Osteocyte (in vitro differentiated cells): ENCODE measurements at regions not wholly inside any gene's neighbourhood (a gene's known extent, or its start where the extent isn't known, plus 50 kb on each side); places are given as distances from the start of the nearest gene placed in this dataset.

ENCODE experiments used
- DNase-seq: peaks from one replicate; pipeline ENCODE4 v3.0.0; 2021; ENCODE audit warnings: mixed read lengths; ENCODE audit not compliant: unreplicated experiment; ENCODE audit errors: extremely low spot score
- H3K27ac Mint-ChIP-seq: one replicate; pipeline ENCODE4 v1.8.0; 2021; ENCODE audit warnings: mild to moderate bottlenecking, mixed read lengths; ENCODE audit not compliant: unreplicated experiment
- H3K27me3 Mint-ChIP-seq: one replicate; pipeline ENCODE4 v1.8.0; 2021; ENCODE audit warnings: mixed read lengths; ENCODE audit not compliant: unreplicated experiment
- H3K36me3 Mint-ChIP-seq: one replicate; pipeline ENCODE4 v1.8.0; 2021; ENCODE audit warnings: mixed read lengths; ENCODE audit not compliant: unreplicated experiment
- H3K4me1 Mint-ChIP-seq: one replicate; pipeline ENCODE4 v1.8.0; 2021; ENCODE audit warnings: mixed read lengths; ENCODE audit not compliant: unreplicated experiment
- H3K4me3 Mint-ChIP-seq: one replicate; pipeline ENCODE4 v1.8.0; 2021; ENCODE audit warnings: mild to moderate bottlenecking, moderate library complexity, mixed read lengths; ENCODE audit not compliant: unreplicated experiment
- H3K9me3 Mint-ChIP-seq: one replicate; pipeline ENCODE4 v1.8.0; 2021; ENCODE audit warnings: mixed read lengths; ENCODE audit not compliant: unreplicated experiment
- CTCF ChIP-seq: fragments of 200-600 bp; sonication (generic); IDR thresholded peaks from 2 replicates; pipeline ENCODE4 v1.5.0; 2021; ENCODE audit warnings: antibody characterized with exemption, mild to moderate bottlenecking, moderate library complexity

GRCh38 chr2:111657351-111657975 is 226.5 kb downstream of the ANAPC1 start:
- peak; percentile 76 for DNase-seq
- no peaks in the 10 kb centered on the region for H3K27me3 Mint-ChIP-seq
- no peaks in the 10 kb centered on the region for H3K9me3 Mint-ChIP-seq
- no peak overlapping the region for H3K27ac Mint-ChIP-seq
- H3K4me1 Mint-ChIP-seq, result peaks cover 27% of the 10 kb centered on the region
- H3K36me3 Mint-ChIP-seq, result no peaks in the 10 kb centered on the region
- no peak for TF ChIP-seq CTCF
- no peak overlapping the region for H3K4me3 Mint-ChIP-seq

GRCh38 chr2:111659361-111660333 is 224.3 kb downstream of the ANAPC1 start:
- DNase-seq, result peak; percentile 75
- Mint-ChIP-seq H3K36me3 (no peaks in the 10 kb centered on the region), H3K9me3 (no peaks in the 10 kb centered on the region), H3K27ac (peak overlapping the region; percentile 92), H3K4me3 (no peak overlapping the region), H3K27me3 (no peaks in the 10 kb centered on the region), H3K4me1 (peaks cover 46% of the 10 kb centered on the region)
- TF ChIP-seq CTCF, result no peak

GRCh38 chr2:111660811-111661210 is 223.2 kb downstream of the ANAPC1 start:
- Mint-ChIP-seq H3K9me3 (no peaks in the 10 kb centered on the region), H3K27me3 (no peaks in the 10 kb centered on the region), H3K4me1 (peaks cover 46% of the 10 kb centered on the region), H3K36me3 (no peaks in the 10 kb centered on the region), H3K27ac (no peak overlapping the region), H3K4me3 (no peak overlapping the region)
- no peak for TF ChIP-seq CTCF
- no peak for DNase-seq

GRCh38 chr2:111661286-111661940 is 222.6 kb downstream of the ANAPC1 start:
- no peaks in the 10 kb centered on the region for H3K27me3 Mint-ChIP-seq
- peak; percentile 51 for DNase-seq
- H3K36me3 Mint-ChIP-seq, result no peaks in the 10 kb centered on the region
- no peaks in the 10 kb centered on the region for H3K9me3 Mint-ChIP-seq
- H3K27ac Mint-ChIP-seq, result no peak overlapping the region
- no peak for TF ChIP-seq CTCF
- no peak overlapping the region for H3K4me3 Mint-ChIP-seq
- H3K4me1 Mint-ChIP-seq, result peaks cover 46% of the 10 kb centered on the region
